Astrocyte of the spinal cord (primary cell): ENCODE measurements at regions not wholly inside any gene's neighbourhood (a gene's known extent, or its start where the extent isn't known, plus 50 kb on each side); places are given as distances from the start of the nearest gene placed in this dataset.

Source experiments
- DNase-seq: peaks from one replicate; pipeline ENCODE4 v3.0.0; 2011; ENCODE audit warnings: low read depth, low spot score
- H3K4me3 ChIP-seq: 2 replicates; pipeline ENCODE4 v1.5.1; 2011; ENCODE audit warnings: low read depth, mild to moderate bottlenecking, low read length, moderate library complexity
- in situ Hi-C: cut with HindIII; loops from 2 replicates; pipeline ENCODE4 v1.10.0; 2017; ENCODE audit warnings: low sequenced_read_pairs
- TF ChIP-seq, protein P1 (sequence below): IDR thresholded peaks from 2 replicates; pipeline ENCODE4 v1.5.1; 2012; ENCODE audit warnings: low read depth, mild to moderate bottlenecking, low read length, inconsistent platforms

DNA sequence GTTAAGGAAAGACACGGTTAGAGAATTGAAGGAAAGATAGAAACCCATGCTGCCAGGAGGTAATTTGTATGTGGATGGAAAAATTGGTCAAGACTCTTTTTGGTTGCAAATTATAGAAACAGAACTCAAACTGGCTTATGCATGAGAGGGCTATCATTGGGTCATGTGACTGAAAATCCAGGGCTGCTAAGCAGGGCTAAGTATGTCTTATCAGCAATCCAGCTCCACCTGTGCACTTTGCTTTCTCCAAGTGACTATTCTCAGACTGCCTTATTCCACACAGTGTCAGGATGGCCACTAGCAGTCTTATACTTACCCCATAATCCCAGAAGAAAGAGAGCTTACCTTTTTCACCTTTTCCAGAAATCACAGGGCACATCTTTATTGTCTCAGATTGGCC lies 113.5 kb downstream of the CBLN1 start:
- H3K4me3 ChIP-seq, result no peak overlapping the region
- no peak for DNase-seq
- TF ChIP-seq, protein P1, sequence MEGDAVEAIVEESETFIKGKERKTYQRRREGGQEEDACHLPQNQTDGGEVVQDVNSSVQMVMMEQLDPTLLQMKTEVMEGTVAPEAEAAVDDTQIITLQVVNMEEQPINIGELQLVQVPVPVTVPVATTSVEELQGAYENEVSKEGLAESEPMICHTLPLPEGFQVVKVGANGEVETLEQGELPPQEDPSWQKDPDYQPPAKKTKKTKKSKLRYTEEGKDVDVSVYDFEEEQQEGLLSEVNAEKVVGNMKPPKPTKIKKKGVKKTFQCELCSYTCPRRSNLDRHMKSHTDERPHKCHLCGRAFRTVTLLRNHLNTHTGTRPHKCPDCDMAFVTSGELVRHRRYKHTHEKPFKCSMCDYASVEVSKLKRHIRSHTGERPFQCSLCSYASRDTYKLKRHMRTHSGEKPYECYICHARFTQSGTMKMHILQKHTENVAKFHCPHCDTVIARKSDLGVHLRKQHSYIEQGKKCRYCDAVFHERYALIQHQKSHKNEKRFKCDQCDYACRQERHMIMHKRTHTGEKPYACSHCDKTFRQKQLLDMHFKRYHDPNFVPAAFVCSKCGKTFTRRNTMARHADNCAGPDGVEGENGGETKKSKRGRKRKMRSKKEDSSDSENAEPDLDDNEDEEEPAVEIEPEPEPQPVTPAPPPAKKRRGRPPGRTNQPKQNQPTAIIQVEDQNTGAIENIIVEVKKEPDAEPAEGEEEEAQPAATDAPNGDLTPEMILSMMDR, result no peak
- in situ Hi-C loops, result no loop called here

DNA sequence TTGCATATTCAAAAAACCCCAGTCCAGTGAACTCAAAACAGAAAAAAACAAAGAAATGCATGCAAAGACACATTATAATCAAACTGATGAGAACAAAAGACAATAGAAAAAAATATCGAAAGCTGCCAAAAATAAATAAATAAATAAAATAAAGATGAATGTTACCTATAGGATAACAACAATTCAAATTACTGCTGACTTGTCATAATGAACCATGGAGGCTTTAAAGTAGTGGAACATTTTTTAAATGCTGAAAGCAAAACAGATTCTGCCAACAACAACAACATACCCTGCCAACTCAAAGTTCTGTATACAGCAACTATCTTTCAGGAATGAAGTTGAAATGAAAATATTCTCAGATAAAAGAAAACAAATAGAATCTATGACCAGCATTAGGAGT lies 116.6 kb downstream of the CBLN1 start:
- H3K4me3 ChIP-seq, result no peak overlapping the region
- no peak for DNase-seq
- TF ChIP-seq, protein P1, result no peak
- in situ Hi-C loops, result no loop called here

DNA sequence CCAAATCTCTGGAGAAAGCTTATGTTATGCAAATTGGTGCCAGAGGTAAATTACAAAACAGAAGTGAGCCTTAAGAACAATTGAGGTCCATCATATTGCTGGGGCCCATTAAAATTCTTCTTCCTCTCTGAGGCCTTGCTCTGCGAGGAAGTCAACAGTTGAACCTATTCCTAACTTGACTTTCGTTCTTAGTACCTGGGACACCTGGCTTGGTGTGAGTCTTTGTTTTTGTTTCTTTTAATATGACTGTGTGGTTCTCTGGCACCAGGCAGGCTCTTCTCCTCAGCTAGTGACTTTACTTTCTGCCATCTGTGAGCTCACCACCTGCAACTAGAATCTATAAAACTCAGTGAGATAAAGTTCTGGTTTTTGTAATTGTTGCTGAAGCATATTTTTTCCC lies 120.4 kb downstream of the CBLN1 start:
- in situ Hi-C loops, result no loop called here
- no peak overlapping the region for H3K4me3 ChIP-seq
- TF ChIP-seq, protein P1, result no peak
- DNase-seq, result no peak

DNA sequence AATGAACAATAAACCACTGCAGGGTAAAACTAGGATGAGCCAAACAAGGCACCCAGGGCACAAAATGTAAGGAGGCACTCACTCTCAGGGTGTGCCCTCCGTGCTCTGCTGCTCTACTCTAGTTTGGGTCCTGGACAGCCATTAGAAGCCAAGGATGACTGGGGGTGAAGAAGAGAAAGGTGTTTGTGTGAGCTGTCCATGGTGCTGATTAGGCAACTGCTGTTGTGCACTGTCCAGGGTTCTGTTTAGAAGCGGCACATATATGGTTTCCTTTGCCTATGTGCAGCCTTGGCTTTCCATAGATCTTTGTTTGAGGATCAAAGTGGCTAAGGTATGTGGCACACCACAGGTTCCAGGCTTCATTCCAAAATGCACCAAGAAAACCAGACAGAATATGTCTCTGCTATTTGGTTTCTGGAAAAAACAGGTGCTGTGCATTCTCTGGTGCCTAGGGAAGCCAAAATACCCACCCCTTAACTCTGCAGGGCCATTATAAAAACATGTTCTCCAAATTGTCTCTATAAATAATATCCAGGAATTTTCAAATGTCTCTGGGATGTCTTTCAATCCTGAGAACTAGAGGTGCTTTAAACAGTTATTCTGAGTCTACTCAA lies 123.5 kb downstream of the CBLN1 start:
- in situ Hi-C loops, result no loop called here
- DNase-seq, result peak; percentile 3
- TF ChIP-seq, protein P1, result no peak
- no peak overlapping the region for H3K4me3 ChIP-seq

DNA sequence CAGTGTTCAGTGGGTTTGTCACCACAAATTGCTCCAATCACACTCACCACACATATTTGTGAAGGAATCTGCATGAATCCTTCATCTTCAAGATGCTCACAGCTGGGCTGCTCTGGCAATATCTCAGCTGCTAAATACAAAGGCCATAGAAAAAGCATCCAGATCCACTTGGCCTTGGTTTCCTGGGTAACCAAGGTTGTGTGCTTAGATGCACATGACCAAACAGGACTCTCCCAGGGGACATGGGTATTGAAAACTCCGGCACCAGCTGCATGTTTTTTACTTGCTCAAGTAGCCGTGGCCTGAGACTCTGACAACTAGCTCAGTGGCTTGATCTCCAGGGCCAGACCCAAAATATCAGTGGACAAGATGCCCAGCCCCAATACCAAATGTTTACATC lies 131.3 kb downstream of the CBLN1 start:
- in situ Hi-C loops, result no loop called here
- no peak overlapping the region for H3K4me3 ChIP-seq
- TF ChIP-seq, protein P1, result no peak
- DNase-seq, result no peak

DNA sequence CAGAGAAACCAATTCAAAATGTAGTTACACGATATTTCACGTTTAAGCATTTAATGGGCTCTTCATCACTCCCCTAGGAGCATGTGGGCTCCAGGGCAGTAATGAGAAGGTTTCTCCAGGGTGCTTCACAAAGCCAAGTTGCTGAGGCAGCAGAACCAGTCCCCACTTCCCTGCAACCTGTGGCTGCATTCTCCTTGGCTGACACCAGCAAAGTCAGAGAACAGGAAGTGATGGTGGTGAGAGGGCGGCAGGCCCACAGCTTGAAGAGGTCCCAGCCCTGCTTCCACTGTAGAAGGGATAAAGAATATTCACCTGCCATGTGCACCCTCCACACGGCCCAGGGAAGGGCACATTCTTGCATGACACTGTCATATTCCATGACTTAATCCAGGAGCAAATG lies 133.2 kb downstream of the CBLN1 start:
- H3K4me3 ChIP-seq, result no peak overlapping the region
- TF ChIP-seq, protein P1, result no peak
- in situ Hi-C loops, result no loop called here
- DNase-seq, result no peak

DNA sequence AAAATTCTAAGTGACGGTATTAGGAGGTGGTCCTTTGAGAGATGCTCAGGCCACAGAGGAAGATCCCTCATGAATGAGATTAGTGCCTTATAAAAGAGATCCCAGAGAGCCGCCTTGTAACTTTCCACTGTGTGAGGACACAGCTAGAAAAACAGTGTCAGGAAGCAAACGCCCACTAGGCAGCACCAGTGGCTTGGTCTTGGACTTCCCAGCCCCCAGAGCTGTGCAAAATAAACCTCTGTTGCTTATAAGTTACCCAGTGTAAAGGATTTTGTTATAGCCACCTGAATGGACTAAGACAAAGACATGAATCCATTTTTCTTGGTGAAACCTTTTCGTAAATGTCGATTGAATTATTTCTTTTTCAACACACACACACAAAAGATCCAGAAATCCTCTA lies 141.0 kb downstream of the CBLN1 start:
- TF ChIP-seq, protein P1, result no peak
- H3K4me3 ChIP-seq, result no peak overlapping the region
- DNase-seq, result no peak
- in situ Hi-C loops, result no loop called here
